ENCODE measurements at regions not wholly inside any gene's neighbourhood (a gene's known extent, or its start where the extent isn't known, plus 50 kb on each side); places are given as distances from the start of the nearest gene placed in this dataset.

DNA sequence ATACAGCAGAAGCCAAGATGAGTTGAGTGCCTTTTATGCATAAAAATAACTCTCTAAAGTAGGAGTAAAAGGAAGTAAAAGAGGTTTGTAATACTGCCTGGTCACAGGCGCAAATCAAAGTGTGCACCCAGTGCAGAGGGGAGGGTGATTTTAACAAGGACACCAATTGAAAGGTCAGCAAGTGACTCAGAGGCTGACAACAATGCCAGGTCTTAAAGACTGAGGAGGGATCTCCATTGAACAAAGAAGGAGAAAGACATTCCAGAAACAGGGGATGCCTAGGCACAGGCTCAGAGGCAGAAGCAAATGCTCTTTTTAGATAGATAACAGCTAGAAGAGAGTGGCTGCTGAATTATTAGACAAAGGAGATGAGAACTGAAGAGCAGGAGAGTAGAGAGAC is 297.4 kb upstream of the VCX start:
- no peak for TF ChIP-seq POLR2AphosphoS5 (IDR thresholded peaks at IDR 0.05; ENCODE audit: insufficient read depth, low read depth, low read length)
- TF ChIP-seq, protein P1, sequence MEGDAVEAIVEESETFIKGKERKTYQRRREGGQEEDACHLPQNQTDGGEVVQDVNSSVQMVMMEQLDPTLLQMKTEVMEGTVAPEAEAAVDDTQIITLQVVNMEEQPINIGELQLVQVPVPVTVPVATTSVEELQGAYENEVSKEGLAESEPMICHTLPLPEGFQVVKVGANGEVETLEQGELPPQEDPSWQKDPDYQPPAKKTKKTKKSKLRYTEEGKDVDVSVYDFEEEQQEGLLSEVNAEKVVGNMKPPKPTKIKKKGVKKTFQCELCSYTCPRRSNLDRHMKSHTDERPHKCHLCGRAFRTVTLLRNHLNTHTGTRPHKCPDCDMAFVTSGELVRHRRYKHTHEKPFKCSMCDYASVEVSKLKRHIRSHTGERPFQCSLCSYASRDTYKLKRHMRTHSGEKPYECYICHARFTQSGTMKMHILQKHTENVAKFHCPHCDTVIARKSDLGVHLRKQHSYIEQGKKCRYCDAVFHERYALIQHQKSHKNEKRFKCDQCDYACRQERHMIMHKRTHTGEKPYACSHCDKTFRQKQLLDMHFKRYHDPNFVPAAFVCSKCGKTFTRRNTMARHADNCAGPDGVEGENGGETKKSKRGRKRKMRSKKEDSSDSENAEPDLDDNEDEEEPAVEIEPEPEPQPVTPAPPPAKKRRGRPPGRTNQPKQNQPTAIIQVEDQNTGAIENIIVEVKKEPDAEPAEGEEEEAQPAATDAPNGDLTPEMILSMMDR (IDR thresholded peaks at IDR 0.05; ENCODE audit: extremely low read depth in 1 of 2, insufficient read depth in 1 of 2, low read depth in 1 of 2, low read length in 2 of 2) = no peak
- TF ChIP-seq POLR2A (IDR thresholded peaks at IDR 0.05; ENCODE audit: low read depth, low read length) = no peak
- no peak for TF ChIP-seq GATA2 (IDR thresholded peaks at IDR 0.05; ENCODE audit: insufficient read depth, insufficient read length, low read depth, low read length)
- no peak for TF ChIP-seq EZH2 (IDR thresholded peaks at IDR 0.05; ENCODE audit: borderline replicate concordance, low read depth, low read length, severe bottlenecking)
- TF ChIP-seq, protein P2, sequence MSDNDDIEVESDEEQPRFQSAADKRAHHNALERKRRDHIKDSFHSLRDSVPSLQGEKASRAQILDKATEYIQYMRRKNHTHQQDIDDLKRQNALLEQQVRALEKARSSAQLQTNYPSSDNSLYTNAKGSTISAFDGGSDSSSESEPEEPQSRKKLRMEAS (IDR thresholded peaks at IDR 0.05; ENCODE audit: insufficient read depth, insufficient read length) = no peak
